Stimulated activated CD8-positive, alpha-beta memory T cell treated with anti-CD3 and anti-CD28 coated beads, Interleukin-4, amount 100 ng/mL, for 4 hours (primary cell): ENCODE measurements at regions not wholly inside any gene's neighbourhood (a gene's known extent, or its start where the extent isn't known, plus 50 kb on each side); places are given as distances from the start of the nearest gene placed in this dataset.

ENCODE experiments used
- DNase-seq, 2 donors: peaks; one replicate each; pipeline ENCODE4 v3.0.0-alpha.2; 2020; ENCODE audit warnings: low read depth in 2 of 2, low spot score in 1 of 2

DNA sequence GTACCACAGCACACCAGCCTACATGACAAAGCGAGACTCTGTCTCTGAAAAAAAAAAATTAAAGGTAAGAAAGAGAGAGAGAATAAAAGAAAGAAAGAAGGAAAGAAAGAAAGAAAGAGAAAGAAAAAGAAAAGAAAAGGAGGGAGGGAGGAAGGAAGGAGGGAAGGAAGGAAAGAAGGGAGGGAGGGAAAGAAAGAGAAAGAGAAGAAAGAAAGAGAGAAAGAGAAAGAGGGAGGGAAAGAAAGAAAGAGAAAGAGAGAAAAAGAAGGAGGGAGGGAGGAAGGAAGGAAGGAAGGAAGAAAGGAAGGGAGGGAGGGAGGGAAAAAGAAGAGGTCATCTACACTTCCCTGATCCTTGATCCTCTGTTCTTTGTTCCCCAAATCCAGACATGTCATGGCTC lies 104.8 kb upstream of the GJB5 start:
- no peak for DNase-seq

DNA sequence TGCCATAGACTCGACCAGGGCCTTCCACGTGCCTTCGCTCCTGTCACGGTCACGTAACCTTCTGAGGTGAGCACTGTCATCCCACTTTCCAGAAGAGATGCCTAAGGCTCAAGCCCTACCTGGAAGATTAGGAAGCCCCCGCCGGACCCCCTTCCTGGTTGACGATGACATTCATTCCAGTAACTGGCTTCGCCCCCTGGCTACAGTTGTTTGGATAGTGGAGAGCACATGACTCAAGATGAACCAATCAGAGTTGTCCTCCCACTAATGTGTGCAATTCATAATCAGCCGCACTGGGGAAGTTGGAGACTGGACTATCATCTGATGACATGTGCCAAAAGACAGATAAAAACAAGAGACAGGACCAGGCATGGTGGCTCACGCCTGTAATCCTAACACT lies 104.0 kb upstream of the GJB5 start:
- no peak for DNase-seq

DNA sequence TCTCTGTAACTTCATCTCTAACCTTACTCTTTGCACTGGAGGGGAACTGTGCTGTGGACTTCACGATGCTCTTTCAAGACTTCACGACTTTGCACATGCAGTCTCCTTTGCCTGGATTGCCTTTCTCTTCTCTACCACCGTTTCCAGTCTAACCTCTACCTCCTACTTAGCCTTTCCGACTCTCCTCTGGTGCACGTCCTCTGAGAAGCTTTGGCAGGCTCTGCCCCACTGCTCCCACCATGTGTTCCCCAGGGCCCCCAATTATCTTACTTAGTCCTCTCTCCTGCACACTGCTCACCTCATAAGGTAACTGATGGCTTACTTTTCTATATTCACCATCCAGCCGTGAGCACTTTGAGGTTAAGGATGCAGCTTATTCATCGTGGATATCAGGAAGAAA lies 101.7 kb upstream of the GJB5 start:
- DNase-seq: no peak

DNA sequence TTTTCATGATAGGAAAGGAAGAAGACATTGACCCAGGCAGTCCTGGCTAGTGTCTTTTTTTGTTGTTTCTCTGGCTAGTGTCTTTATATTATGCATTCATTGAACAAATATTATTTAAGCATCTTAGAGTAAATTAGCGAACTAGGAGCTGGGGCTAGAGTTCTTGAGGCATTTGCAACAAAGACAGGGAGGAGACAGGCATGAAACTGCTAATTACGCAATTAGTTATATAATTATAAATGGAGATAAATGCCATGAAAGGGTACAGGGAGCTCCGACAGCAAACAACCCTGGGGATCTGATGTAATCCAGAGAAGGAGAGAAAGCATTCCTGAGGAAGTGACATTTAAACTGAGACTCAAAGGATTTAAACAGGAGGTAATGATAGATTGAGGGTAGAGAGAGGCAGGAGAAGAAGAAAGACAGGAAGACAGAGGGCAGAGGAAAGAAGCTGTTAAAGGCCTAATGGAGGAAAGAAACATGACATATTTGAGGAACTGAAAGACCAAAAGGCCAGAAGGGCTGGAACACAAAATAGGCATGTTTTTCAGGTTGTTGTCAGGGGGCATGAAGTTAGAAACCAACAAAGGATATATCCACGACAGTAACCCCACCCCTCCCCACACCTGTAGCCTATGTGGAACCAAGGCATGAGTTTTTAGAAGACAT lies 99.5 kb upstream of the GJB5 start:
- no peak for DNase-seq

DNA sequence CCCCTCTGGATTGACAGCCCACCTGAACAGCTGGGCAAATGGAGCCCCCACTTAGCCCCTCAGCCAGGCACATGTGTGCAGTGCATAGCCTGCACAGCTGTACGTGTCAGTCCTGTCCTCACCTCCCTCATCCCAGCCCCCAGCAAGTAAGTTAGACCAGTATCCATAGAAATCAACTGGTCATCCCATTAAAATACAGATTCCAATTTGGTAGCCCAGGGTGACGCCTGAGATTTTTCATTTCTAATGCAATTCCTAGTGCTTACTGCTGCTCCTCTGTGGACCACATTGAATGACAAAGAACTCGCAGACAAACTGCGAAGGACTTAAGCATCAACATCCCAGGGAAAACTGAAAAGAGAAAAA lies 99.0 kb upstream of the GJB5 start:
- DNase-seq: no peak

DNA sequence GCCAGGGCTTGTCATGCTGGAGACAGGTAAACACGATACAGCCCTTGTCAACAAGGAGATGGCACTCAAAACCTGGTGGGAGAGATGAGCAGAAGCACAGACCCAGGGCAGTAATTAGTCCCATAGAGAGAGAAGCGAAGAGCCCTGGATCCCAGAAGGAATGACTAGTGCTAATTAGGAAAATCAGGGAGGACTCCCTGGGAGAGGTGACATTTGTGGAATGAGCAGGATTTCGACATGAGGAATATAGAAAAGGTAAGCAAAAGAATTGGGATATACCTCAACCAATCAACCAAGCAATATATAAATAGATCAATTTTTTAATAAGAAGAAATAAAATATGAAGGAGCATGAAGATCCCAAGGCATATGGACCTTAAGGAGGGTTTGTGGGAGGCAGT lies 98.5 kb upstream of the GJB5 start:
- DNase-seq: no peak

DNA sequence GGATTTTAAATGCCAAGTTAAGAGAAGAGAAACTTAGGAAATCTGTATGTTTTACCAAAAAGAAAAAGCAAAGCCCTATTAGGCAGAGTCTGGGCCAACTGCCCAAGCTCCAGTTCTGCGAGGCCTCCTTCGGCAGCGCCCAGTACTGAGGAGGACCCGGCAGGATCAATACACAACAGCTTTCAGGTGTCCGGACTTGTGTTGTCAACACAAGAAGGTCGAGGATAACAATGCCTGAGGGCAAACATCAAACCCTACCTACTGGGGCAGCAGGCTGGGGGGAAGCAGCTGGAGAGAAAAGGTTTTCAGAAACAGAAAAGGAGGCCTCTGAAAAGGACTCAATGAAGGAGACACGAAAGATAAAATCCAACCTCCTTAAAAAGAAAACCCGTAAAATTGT lies 98.1 kb upstream of the GJB5 start:
- no peak for DNase-seq

DNA sequence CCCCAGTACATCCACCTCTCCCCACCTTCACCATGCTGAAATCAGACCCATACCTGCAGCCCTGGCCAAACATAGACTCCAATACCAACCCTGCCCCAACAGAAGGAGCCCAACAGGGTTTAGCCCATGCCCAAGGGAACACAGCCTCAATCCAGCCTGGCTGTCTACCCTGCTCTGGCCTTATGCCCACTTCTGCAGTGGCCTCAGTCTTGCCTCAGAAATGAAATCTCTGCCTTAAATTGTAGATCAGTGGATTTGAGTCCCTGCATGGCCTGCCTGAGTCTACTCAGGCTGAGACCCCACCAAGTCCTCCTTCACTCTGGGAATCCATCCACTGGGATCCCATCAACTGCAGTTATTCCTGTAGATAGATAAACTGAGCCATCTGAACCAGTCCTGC lies 97.6 kb upstream of the GJB5 start:
- no peak for DNase-seq

DNA sequence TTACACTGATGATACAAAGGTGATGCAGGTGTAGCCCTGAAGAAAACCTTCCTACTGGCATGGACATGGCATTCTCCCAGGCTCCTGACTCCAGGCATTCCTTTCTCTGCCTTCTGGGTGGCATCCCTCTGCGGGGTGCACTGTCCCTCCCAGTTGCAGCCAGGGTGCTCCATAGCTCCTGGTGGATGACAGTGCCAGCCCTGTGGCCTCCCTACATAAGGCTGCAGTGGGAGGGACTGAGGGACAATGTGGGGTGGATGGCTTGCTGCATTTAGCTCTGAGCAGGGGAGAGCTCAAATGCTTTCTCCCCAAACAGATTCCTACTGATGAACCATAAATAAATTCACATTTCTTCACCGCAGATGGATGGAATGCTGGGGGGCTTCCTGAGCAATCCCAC lies 97.0 kb upstream of the GJB5 start:
- DNase-seq: no peak

DNA sequence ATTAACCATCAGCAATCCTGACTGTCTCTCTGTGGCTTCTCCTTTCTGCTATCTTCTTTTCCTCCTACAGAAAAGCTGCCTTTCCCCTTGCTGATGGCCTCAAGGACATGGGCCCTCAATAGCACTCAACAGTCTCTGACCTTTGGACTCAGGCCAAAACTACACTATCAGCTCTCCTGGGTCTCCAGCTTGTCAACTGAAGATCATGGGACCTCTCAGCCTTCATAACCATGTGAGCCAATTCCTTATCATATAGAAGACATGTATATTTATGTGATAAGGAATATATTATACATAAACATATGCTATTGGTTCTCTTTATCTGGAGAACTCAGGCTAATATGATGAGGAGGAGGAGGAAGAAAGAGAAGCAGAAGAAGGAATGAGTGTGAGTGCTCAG lies 91.8 kb upstream of the GJB5 start:
- no peak for DNase-seq

DNA sequence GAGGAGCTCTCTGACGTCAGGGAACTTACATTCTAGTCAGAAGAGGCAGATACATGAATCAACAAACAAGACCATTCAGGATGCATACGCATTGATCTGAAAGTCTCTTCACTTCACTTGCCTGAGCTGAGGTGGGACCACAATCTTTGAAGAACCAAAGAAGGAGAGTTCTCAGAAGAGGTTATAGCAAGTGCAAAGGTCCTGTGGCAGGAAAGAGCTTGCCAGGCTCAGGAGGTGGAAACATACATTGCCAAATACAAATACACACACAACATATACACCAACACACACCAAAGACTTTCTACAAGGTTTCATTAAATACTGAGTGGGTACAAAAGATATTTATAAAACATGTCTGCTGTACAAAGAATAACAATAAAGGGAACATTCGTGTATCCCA lies 86.8 kb upstream of the GJB5 start:
- DNase-seq: no peak

DNA sequence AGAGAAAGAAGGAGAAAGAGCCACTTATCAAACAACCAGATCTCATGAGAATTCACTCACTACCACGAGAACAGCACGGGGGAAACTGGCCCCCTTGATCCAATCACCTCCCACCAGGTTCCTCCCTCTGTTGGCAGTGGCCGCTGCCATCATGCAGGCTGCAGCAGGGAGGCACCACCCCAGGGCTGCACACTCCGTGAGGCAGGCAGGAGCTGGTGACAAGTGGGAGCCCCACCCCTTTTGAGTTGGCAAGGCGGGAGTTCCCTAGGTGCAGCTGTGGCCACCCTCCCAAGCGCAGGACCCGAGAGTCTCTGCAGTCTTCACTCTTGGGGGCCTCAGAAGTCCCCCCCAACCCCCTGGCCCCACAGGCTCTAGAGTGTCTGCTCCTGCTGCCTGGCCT lies 83.9 kb upstream of the GJB5 start:
- DNase-seq: no peak

DNA sequence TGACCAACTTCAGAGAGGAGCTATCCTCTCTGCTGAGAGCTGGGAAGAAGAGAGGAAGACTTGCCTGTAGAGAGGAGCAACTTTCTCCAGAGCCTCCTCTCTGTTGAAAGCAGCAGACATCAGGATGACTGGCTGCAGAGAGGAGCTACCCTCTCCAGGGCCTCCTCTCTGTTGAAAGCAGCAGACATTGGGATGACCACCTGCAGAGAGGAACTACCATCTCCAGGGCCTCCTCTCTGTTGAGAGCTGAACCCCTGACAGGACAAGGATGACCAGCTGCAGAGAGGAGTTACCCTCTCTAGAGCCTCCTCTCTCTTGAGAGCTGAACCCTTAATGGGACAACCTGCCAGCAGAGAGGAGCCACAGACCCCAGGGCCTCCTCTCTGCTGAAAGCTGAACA lies 83.0 kb upstream of the GJB5 start:
- no peak for DNase-seq

DNA sequence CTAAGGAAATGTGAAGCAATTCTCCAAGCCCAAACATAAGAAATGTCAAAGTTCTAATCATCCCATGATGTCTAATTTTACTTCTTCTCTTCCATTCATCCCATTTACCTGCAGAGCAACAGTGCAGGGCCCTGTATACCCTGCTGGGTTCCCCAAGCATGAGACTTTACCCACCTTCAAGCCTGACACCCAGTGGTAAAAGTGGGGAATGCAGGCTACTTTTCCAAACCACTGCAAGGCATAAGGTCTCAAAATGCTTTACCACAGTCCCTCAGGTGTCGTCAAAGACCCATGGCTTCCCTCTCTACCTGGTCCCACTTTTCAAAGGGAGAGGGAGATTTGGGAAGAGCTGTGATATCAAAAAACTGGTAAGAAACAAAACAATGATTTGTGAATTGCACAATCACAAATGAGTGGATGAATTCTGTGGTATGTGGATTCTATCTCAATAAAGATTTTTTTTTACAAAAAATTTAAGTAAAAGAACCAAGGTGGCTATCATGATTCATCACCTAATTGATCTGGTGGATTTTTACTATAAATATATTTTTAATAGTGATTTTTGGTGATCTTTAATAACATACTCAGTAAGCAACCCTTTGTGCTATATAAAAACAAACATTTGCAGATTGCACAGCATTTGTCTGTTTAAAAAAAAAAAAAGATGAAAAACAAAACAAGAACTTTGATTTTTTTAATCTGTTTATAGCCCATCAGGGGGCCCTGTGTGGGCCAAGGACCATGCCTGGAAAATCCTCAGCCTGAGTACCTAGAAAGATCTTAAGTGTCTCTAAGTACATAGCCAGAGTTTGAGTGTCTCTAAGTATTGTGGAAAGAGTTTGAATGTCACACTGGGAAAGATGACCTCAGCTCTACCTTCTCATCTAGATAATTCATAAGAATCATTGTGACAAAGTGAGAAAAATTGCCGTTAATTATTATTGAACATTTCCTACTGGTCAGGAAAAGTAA lies 73.1 kb upstream of the GJB5 start:
- peak in 1 of 2 donors; percentile 19 for DNase-seq

DNA sequence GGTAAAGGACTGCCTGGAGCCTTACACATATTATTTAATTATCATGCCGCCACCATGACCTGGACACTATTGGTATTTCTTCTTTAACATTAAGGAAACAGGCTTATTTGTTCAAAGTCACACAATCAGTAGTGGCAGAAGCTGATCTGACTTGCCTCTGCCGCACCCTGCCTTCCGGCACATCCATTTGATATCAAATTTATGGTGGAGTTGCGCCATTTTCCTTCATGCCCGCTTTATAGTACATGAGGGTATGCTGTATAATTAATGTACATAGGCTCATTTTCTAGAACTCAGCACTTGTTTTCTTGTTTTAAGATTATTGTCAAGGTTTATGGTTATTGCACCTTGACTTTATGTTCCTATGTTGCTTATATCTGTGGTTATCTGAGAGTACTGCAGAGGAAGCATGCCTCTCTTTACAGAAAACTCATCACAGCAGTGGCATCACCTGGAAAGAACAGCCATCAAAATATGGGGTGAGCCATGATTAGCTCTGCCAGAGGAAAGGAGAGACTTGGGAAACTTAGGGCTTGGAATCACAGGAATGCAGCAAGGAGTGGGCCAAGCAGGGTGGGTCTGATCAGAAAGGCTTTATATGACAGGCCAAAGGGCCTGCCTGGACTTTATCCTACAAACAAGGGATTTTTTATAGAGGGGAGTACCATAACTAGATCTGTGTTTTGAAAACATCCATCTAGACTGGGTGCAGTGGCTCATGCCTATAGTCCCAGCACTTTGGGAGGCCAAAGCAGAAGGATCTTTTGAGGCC lies 72.2 kb upstream of the GJB5 start:
- DNase-seq: no peak

DNA sequence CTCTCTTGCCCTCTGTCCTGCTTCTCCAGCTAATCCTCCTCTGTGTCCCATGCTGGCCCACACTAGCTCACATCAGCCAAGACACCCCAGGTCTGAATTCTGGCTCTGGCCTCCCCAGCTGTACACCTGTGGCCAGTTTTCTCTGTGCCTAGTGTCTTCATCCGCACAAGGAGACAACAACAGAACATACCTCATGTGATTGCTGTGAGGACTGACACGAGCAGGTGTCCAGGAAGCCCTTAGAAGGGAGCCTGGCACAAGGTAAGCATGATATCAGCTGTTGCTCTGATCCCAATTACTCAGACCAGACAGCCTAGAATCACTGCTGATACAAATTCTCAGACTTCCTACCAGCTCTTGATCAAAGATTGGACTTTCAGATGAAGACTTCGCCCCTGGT lies 71.2 kb upstream of the GJB5 start:
- DNase-seq: no peak

DNA sequence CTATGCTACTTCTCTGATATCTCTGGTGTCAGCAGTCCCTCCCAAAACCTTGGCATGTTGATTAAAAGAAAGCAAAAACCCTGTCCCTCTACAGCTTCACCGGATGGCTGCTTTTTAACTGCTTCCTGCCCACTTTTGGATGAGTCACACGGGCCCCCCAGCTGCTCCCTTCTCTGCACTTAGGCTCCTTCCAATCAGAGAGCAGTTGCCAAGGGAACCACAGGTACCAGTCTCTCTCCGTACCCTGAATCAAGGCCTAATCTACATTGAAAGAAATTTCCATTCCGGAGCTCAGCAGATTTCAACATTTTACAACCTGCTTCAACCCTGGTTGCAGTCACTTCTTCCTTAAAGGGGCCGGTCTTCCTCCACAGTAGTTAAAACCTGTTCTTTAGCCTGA lies 70.6 kb upstream of the GJB5 start:
- DNase-seq: no peak

DNA sequence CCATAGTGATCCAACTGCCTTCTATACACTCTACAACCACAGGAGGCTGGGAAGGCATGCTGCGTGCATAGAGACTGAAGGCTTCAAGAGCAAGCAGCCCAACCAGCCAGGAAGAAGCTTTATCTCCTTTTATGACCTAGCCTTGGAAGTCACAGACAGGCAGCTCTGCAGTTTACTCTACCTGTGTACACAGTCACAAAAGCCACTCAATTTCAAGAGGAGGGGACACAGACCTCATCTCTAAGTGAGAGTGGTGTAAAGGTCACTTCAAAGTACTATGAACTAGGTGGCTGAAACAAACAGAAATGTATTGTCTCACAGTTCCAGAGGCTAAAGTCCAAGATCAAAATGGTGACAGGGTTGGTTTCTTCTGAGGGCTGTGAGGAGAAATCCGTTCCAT lies 69.6 kb upstream of the GJB5 start:
- no peak for DNase-seq

DNA sequence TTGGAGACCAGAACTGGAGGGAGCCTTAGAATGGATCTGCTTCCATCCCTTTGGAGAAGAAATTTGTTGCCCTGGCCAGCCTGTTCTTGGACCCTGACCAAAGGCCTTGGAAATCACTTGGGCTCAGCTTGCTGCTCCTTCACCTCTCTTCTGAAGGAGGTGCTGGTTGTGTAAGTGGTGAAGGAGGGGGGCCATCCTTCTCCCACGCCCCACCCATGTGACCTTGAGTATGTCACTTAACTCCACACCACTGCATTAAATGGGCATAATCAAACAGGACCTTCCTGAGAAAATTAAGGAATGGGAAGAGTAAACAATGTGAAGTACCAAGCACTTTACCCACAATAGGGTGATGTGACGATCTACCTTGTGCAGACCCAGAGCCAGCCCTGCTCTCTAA lies 68.3 kb upstream of the GJB5 start:
- DNase-seq: no peak

DNA sequence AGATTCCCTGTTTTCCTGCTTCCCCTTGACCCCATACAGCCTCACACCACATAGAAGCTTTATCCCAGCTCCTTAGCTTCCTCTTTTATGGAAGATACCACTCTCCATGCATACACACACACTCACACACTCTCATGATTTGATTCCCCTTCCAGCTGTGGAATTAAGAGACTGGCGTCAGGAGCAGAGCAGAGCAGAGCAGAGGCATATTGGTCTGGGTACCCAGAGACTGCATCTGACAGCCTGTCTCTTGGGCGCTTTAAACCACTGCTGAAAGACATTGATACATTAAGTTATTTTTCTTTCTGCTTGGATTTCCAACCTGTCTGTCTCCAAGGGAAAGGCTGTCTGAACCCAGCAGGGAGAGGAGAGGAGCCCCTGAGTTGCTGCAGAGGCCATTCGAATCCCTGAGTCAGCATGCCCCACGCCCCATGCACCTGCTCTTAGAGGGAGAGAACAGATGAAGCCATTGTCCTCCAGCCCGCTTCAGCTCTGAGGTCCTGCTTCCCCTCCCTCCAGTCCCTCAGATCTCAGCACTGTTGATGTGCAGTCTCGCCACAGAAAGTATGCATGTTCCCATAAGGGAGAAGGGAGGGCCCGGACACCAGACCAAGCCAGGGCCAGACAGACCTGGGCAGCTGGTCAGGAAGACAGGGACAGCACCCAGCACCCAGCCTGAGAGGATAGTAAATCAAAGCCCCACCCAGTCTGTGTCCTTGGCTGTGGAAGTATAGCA lies 66.7 kb upstream of the GJB5 start:
- DNase-seq: no peak

DNA sequence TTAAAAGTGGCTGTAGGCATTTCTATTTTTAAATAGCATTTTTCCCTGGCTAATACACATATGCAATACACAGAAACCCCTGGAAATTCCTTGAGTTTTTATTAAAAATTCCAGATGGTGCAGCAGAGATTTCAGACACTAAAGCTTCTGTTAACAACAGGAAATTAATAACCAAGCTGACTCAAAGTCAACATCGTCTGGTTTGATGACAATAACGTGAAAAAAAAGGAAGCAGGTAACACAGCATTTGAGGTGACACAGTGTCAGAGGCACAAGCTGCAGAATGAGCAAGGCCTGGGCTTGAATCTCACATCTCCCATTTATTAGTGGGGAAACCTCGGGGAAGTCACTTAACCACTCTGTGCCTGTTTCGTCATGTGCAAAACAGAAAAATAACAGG lies 64.6 kb upstream of the GJB5 start:
- DNase-seq: no peak
